SW 1271 (cell line): ENCODE measurements at regions not wholly inside any gene's neighbourhood (a gene's known extent, or its start where the extent isn't known, plus 50 kb on each side); places are given as distances from the start of the nearest gene placed in this dataset.
"Not testable (repeated sequence)": the region's sequence is repeated elsewhere in the genome, so short reads cannot be mapped to it uniquely, and the experiment has no call there.

Experiments
- DNase-seq, 2 experiments: peaks; one replicate each; lab custom pipeline; 2025; lab: John Stamatoyannopoulos, UW

DNA sequence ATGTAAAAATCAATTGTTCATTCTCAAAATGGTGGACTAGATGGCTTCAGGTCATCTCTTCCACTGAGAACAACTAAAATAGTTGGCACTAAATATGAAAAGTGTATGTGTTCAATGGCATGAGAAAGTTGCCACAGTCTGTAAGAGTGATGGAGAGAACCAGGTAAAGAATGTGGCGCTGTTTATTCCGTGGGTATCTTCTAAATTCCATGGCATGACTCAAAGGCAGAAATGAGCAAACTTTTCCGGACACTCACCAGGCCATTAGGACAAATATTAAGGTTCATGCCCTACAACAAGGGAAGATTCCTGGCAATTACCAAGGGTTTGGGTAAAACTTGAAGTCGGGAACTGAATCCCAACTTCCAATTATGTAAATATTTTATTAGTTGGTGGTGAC, 825.4 kb upstream of the CDH6 start:
- no peak for DNase-seq

DNA sequence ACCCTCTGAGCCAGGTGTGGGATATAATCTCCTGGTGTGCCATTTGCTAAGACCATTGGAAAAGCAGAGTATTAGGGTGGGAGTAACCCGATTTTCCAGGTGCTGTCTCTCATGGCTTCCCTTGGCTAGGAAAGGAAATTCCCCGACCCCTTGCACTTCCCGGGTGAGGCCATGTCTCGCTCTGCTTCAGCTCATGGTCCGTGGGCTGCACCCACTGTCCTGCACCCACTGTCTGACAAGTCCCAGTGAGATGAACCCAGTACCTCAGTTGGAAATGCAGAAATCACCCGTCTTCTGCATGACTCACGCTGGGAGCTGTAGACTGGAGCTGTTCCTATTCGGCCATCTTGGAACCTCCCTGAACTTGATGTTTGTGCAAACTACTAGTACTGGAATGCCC, 828.5 kb upstream of the CDH6 start:
- DNase-seq: not testable (repeated sequence)

DNA sequence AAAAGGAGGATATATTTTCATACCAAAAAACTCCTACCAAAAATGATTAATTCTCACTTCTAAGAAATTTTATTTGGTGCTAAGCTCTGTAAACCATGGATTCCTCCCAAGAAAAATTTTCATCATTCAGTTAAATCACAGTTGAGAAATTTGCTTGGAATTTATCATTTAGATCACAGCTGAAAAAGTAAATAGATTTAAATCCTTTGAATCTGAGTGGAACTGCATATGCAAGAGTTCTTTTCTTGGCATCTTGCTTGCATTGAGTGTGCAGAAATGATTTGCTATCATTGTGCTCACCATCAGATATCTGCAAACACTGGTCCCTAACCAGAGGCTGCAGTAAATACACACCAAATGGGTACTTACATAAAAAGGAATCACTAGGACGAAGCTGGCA, 836.1 kb upstream of the CDH6 start:
- no peak for DNase-seq

DNA sequence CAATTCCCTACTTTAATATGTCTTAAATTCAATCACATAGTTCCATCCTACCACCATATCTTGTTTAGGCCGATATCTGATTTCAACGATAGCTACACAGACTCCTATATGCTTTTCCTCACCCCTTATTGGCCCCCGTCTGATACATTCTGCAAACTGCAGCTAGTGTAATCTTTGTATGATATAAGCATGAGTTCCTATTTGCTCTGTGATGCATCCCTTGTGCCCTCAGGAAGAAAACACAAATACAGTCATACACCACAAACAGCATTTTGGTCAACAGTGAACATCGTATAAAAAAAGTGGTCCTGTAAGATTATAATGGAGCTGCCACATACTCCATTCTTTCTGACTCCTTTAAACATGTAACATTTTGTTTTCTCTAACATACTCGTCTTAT, 837.8 kb upstream of the CDH6 start:
- DNase-seq: no peak

DNA sequence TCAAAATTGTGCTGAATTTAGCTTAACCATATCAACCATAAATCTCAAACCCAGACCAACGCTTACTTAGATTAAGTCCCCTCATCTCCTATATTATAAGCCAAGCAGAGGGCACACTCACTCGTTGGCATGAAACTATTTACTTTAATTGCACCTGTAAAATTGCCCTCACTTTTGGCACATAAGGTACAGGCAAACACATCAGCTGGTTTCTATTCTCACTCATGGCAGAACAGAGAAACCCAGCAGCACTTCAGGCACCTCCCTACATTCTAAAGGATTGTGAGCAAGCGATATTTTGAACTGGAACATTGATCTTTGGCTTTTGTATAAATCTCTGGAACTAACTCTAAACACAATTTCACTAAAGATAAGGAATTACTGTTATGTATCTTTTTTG, 845.6 kb upstream of the CDH6 start:
- no peak for DNase-seq

DNA sequence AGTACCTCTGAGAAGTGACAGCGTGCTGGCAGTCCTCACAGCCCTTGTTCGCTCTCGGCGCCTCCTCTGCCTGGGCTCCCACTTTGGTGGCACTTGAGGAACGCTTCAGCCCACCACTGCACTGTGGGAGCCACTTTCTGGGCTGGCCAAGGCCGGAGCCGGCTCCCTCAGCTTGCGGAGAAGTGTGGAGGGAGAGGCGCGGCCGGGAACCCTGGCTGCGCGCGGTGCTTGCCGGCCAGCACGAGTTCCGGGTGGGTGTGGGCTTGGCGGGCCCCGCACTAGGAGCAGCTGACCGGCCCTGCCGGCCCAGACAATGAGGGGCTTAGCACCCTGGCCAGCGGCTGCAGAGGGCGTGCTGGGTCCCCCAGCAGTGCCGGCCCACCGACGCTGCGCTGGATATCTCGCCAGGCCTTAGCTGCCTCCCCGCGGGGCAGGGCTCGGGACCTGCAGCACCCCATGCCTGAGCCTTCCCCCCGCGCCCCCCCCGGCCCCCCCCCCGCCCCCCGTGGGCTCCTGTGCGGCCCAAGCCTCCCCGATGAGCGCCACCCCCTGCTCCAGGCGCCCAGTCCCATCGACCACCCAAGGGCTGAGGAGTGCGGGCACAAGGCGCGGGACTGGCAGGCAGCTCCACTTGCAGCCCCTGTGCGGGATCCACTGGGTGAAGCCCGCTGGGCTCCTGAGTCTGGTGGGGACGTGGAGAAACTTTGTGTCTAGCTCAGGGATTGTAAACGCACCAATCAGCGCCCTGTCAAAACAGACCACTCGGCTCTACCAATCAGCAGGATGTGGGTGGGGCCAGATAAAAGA, 847.7 kb upstream of the CDH6 start:
- not testable (repeated sequence) for DNase-seq

DNA sequence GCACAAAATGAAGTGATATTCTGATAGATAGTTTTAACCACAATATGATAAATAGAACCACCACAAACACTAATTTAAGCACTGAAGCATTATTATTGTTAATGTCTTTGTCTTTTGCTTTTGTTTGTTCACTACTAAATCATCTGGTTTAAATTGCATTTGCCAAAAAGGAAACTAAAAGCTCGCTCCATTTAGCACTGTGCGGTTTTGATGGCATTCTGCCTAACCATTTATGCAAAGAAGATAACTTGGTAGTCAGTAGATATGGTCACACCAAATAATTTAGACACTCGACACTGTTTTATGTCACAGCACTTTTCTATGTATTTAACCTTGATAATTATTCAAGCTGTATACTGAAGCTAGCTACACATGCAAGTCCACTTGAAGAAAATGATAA, 849.8 kb upstream of the CDH6 start:
- DNase-seq: no peak

DNA sequence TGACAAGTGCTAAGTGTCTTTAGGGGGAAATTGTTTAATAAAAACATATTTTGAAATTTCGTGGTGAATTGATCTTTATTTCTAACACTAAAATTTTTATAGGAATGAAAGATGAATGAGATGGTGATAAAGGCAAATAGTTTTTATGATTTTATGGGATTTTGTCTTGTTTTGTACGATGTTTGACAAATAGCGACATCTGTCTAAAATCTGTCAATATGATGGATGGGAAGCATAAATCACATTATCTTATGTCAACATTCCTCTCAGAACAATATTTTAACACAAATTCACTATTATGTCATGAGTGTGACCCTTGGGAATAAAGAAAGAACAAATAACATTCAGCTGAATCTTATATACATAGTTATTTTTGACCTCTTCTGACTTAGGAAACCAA, 852.0 kb upstream of the CDH6 start:
- DNase-seq: no peak

DNA sequence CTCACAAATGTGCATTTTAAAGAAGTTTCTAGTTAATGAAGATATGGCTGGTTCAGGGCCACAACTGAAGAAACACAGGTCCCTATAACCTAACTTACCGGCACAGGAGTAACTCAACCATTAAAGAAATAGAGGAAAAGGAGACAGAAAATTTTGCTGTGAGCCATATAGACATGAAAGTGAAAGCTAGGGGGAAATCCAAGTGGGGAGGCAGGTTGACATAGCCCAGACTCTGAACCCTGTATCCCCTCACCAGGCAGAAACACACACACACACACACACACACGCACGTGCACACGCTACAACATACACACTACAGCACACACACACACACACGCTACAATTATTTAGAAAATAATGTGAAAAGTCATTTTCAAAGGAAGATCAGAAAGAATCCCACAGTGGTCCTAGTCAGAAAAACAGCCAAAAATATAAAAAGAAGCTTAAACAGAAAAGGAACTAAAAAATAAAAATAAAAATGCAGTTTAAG, 856.4 kb upstream of the CDH6 start:
- no peak for DNase-seq

DNA sequence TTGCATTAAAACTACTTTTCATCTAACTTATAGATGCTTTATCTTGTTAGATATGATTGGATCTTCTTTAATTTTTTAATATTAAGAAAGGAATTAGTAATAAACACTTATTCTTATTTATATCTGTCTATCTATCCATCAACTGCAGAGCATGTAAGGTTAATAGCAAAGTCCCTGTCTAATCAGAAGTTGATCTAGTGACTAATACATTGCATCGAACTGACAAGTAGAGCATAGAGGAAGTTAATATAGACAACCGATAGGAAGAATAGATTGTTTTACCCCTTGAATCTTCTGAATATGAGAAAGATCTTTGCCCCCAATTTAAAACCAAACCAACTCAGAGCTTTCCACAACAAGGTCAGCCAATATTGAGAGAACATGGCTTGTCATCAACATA, 862.0 kb upstream of the CDH6 start:
- no peak for DNase-seq

DNA sequence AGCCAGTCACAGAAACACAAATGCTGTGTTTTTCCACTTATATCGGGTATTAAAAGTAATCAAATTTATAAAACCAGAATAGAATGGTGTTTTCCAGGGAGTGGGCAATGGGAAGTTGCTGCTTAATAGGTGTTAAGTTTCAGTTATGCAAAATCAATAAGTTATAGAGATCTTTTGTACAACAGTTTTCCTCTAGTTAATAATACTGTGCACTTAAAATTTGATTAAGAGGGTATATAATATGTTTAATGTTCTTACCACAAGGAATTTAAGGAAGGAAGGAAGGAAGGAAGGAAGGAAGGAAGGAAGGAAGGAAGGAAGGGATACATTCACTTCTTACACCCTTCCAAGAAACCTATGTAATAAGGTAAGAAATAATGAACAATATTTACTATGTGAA, 867.7 kb upstream of the CDH6 start:
- no peak for DNase-seq

DNA sequence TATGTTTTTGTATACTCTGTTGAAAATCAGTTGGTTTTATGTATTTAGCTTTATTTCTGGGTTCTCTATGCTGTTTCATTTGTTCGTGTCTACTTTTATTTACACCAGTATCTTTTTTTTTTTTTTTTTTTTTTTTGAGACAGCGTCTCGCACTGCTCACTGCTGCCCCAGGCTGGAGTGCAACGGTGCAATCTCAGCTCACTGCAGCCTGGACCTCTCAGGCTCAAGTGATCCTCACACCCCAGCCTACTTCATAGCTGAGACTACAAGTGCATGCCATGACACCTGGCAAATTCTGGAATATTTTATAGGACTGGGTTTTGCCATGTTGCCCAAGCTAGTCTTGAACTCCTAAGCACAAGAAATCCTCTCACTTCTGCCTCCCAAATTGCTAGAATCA, 869.4 kb upstream of the CDH6 start:
- no peak for DNase-seq

DNA sequence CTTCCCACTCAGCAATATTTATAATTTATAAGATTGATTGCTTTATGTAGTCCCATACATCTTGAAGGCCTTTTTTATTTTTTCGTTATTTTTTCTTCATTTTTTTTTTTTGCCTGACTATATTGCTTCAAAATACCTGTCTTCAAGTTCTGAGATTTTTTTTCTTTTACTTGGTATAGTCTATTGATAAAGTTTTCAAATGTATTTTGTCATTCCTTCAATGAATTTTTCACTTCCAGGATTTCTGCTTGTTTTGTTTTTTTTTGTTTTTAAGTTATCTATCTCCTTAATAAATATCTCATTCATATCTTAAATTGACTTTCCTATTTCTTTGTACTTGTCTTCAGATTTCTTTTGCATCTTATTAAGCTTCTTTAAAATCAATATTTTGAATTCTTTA, 905.6 kb upstream of the CDH6 start:
- DNase-seq: no peak

DNA sequence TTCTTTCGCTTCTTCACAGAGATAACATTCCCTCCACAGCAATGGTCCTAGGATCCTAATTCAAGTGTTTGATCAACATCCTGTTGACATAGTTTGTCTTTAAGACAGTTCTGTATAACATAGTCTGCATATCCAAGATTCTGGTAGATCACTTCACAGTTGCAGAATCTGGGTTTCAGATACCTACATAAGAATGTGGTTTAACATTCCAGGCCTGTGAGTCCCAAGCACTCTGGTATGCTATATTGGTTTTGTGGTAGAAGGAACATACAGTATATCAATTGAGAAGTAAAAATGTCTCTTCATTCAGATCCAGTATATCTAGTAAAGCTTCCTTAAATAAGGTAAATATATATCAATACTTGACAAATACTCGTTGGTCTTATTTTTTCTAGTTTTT, 914.2 kb upstream of the CDH6 start:
- DNase-seq: peak in 1 of 2 experiments; percentile 63

DNA sequence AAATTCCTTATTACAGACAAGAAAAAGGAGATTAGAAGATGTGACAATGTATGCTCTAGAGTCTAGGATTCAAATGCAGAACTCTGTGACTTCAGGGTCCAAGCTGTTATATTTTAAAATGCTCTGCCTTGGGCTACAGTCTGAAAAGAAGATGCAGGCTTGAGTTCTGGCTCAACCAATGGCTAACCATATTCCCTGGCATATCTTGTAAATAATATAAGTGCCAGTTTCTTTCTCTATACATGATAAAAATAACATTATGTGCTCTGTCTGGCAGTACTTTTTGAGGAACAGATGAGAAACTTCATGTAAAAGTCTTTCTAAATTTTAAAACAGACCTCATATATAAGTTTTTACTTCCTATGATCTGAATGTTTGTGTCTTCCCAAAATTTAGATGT, 926.5 kb upstream of the CDH6 start:
- DNase-seq: no peak

DNA sequence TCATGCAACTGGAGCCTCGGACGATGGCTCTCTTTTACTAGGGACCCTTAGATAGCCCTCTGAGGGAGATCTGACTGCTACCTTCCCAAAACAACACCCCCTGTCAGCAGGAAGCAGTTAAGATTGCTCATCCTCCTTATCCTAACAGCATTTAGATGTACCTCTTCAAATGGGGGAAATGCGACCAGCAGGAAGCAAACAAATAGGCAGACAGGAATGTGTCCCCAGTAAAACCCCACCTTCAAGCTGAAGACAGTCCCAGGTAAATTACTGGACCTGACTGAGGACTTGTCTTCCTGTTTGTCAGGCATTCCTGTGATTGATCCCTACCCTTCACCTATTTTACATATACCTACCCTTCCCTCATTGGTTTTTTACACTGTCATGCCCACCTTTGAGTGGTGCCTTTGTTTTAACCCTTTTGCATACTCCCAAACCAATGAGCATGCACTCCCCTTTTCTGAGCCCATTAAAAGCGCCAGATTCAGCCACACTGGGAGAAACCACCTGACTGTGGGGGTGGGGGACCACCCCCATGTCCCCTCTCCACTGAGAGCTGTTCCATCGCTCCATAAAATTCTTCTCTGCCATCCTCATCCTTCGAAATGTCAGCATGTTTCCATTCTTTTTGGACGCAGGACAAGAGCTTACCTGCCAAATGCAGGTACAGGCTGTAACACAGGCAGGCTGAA, 954.0 kb upstream of the CDH6 start:
- no peak for DNase-seq

DNA sequence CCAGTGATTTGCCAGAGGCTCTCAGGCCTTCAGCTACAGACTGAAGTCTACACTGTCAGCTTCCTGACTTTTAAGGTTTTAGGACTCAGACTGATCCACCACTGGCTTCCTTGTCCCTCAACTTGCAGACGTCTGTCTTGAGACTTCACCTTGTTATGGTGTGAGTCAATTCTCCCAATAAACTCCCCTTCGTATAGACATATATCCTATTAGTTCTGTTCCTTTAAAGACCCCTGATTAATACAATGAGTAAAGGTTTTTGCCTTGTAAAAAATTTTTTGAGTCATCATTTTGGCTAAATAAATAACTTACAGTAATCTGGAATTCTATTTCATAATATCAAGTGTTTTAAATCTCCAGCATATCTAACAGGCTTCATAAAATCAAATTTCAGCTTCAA, 956.3 kb upstream of the CDH6 start:
- DNase-seq: no peak

DNA sequence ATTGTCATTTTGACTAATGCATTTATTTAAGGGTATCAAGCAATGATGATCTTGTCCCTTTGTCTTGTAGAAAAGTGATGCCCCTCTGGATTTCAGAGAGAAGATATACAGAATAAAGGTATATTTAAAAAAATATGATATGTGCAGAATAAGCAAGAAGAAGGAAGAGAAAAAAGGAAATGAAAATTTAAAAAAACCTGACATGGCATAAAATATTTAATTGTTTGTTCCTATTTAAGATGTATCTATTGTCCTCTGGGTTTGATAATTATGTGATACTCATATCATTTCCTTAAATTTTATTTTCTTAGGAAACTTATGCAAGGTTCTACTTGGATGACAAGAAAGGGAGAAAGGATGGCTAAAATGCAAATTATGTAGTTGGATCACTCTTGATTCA, 983.7 kb upstream of the CDH6 start:
- DNase-seq: no peak

DNA sequence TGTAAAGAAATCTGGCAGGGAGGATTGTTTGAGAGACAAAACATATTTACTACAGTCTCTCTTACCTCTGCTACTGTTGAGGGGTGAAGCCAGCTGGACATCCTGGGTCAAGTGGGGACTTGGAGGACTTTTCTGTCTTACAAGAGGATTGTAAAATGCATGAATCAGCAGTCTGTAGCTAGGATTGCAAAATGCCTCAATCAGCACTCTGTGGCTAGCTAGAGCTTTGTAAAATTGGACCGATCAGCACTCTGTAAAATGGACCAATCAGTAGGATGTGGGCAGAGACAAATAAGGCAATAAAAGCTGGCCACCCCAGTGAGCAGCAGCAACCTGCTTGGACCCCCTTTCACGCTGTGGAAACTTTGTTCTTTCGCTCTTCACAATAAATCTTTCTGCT, 995.8 kb upstream of the CDH6 start:
- no peak for DNase-seq

DNA sequence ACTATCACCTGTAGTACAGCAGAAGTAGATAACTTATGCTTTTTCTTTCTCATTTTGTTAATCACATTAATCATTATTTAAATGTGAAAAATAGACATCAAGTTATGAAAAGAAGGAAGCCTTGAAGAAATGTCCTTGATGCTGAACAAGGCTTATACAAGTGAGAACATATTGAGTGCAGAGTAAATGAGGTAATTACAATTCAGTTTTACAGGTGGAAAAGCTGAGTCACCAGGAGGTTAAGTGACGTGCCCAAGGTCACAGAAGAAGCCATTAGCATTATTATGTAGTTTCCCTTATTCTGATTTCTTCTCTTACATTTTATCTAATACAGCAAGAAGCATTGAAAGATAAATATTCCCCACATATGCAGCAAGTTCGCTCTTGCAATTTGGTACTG, 998.5 kb upstream of the CDH6 start:
- no peak for DNase-seq

DNA sequence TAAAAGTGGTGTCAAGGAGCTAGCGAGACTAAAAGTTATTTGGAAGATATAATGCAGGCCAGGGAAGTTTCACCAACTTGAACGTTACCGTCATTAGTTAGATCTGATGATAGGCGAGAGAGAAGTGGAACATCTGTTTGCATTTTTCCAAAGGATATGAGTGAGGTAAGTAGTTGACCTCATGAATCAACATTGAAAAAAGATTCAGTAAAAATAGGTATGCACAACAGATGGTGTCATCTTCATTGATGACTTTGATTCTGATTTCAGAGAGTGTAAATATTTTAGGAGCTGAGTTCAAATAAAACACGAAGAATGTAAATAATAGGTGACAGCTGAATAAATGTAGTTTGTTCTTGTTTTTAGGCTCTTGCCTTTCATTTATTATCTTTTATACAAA, 998.9 kb upstream of the CDH6 start:
- no peak for DNase-seq

DNA sequence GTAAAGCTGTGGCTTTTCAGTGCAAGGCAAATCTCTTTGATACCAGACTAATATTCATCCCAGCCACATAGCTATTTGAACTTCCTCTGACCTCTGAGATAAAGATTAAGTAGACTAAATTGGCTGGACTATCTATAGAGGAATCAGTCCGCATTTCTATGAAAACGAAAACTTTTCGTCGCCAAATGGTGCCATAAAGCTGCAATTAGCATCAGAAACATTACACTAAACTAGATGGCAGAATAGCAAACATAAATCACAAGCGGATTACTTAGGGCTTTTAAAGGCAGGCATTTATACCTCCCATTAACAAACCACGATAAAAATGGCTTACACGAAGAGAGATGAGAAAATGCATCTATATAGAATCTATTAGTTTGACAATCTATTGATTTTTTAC, 1009.7 kb upstream of the CDH6 start:
- no peak for DNase-seq

DNA sequence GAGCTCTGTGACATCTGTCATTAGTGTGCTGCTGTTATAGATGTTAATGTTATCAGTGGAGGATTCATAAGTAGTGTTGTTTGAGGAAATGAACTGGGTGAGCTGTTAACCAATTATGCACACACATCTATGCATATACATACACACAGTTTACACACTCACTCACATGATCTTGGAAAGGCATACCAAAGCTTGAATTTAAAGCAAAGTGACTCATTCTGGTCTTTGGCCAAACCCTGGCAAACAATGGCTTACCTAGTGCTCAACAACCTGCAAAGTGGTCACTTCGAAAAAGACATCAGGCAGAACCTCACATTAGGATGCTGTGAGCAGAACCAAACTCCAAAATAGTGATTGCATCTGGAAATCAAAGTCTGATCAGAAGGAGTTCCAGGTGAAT, 1037.3 kb upstream of the CDH6 start:
- DNase-seq: no peak

DNA sequence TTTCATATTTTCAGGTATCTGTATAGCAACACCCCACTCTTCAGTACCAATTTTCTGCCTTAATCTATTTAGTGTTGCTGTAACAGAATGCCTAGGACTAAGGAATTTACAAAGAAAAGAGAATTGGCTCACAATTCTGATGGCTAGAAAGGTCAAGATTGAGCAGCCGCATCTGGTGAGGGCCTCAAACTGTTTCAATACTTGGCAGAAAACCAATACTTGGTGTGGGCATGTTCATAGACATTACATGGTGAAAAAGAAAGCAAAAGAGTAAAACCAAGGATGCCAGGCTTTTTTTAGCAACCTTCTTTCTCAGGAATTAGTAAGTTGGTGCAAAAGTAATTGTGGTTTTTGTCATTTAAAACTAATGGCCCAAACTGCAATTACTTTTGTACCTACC, 1041.1 kb upstream of the CDH6 start:
- DNase-seq: no peak
